ENCODE measurements at regions not wholly inside any gene's neighbourhood (a gene's known extent, or its start where the extent isn't known, plus 50 kb on each side); places are given as distances from the start of the nearest gene placed in this dataset.

DNA sequence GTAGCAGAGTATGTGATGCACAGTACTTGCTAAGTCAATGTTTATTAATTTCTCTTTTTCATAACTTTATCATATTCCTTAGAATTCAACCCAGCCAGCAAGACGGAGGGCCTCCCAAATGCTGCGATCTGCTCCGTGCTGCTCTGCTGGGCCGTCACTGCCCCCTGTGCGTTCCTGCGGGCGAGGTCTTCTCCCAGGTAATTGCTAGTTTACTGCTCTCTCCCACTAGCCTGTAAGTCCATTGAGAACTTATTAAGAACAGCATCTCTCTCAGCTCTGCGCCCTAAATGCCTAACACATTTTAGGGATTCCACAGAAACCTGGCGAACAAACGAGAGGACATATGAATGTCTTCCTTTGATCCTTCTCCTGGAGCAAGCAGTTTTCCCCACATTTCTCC, 153.6 kb upstream of the ARHGAP28 start:
- TF ChIP-seq ZBTB7A (IDR thresholded peaks at IDR 0.05; ENCODE audit: low read depth) (no peak), CEBPB (IDR thresholded peaks at IDR 0.05) (no peak), EGR1 (IDR thresholded peaks at IDR 0.05) (no peak), RAD21 (IDR thresholded peaks at IDR 0.05; ENCODE audit: low read depth) (no peak), EP300 (IDR thresholded peaks at IDR 0.05; ENCODE audit: borderline replicate concordance) (no peak), TCF12 (IDR thresholded peaks at IDR 0.05; ENCODE audit: low read depth) (no peak), TAF1 (IDR thresholded peaks at IDR 0.05; ENCODE audit: low read depth) (no peak), NFIC (IDR thresholded peaks at IDR 0.05) (no peak), TEAD4 (IDR thresholded peaks at IDR 0.05) (no peak), FOXM1 (IDR thresholded peaks at IDR 0.05; ENCODE audit: borderline replicate concordance, low read depth) (no peak), YY1 (IDR thresholded peaks at IDR 0.05; ENCODE audit: low read depth) (no peak), CREB1 (IDR thresholded peaks at IDR 0.05; ENCODE audit: low read depth) (no peak)
- TF ChIP-seq, protein P1, sequence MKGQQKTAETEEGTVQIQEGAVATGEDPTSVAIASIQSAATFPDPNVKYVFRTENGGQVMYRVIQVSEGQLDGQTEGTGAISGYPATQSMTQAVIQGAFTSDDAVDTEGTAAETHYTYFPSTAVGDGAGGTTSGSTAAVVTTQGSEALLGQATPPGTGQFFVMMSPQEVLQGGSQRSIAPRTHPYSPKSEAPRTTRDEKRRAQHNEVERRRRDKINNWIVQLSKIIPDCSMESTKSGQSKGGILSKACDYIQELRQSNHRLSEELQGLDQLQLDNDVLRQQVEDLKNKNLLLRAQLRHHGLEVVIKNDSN (IDR thresholded peaks at IDR 0.05) = no peak
- TF ChIP-seq, protein P2, sequence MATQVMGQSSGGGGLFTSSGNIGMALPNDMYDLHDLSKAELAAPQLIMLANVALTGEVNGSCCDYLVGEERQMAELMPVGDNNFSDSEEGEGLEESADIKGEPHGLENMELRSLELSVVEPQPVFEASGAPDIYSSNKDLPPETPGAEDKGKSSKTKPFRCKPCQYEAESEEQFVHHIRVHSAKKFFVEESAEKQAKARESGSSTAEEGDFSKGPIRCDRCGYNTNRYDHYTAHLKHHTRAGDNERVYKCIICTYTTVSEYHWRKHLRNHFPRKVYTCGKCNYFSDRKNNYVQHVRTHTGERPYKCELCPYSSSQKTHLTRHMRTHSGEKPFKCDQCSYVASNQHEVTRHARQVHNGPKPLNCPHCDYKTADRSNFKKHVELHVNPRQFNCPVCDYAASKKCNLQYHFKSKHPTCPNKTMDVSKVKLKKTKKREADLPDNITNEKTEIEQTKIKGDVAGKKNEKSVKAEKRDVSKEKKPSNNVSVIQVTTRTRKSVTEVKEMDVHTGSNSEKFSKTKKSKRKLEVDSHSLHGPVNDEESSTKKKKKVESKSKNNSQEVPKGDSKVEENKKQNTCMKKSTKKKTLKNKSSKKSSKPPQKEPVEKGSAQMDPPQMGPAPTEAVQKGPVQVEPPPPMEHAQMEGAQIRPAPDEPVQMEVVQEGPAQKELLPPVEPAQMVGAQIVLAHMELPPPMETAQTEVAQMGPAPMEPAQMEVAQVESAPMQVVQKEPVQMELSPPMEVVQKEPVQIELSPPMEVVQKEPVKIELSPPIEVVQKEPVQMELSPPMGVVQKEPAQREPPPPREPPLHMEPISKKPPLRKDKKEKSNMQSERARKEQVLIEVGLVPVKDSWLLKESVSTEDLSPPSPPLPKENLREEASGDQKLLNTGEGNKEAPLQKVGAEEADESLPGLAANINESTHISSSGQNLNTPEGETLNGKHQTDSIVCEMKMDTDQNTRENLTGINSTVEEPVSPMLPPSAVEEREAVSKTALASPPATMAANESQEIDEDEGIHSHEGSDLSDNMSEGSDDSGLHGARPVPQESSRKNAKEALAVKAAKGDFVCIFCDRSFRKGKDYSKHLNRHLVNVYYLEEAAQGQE (IDR thresholded peaks at IDR 0.05; ENCODE audit: low read depth) = no peak
- TF ChIP-seq, protein P3, sequence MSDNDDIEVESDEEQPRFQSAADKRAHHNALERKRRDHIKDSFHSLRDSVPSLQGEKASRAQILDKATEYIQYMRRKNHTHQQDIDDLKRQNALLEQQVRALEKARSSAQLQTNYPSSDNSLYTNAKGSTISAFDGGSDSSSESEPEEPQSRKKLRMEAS (IDR thresholded peaks at IDR 0.05) = no peak

DNA sequence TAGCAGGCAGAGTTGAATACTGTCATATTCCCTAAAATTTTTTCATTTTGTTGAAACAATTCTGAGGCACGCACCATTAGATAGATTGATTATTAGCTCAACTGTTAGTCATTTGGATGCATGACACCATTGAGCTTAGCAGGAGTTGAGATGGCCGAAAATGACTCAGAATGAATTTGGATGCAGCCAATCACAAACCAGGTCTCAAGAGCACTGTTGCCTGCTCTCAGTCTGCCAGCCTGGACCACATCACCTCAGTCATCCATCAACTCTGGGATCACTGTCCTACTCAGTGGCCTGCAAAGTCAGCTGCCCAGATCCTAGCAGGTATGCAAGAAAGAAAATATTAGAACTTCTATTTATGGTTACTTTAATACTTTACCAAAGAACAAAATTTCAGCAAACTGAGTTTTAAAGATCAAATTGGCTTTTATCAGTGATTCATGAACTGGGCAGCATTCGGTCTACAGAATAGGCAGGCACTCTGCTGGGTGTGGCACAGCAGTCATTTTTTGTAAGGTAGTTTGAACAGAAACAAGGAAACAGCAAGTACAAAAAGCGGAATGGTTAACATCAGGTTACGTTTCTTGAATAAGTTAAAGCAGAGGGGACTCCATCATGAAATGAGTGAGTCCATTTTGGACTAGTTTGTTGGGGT, 152.7 kb upstream of the ARHGAP28 start:
- TF ChIP-seq RAD21 (IDR thresholded peaks at IDR 0.05; ENCODE audit: low read depth) (no peak), NFIC (IDR thresholded peaks at IDR 0.05) (no peak), TAF1 (IDR thresholded peaks at IDR 0.05; ENCODE audit: low read depth) (no peak), ZBTB7A (IDR thresholded peaks at IDR 0.05; ENCODE audit: low read depth) (no peak), TCF12 (IDR thresholded peaks at IDR 0.05; ENCODE audit: low read depth) (no peak), TEAD4 (IDR thresholded peaks at IDR 0.05) (no peak), EGR1 (IDR thresholded peaks at IDR 0.05) (no peak), FOXM1 (IDR thresholded peaks at IDR 0.05; ENCODE audit: borderline replicate concordance, low read depth) (no peak), CEBPB (IDR thresholded peaks at IDR 0.05) (no peak), EP300 (IDR thresholded peaks at IDR 0.05; ENCODE audit: borderline replicate concordance) (no peak), YY1 (IDR thresholded peaks at IDR 0.05; ENCODE audit: low read depth) (no peak), CREB1 (IDR thresholded peaks at IDR 0.05; ENCODE audit: low read depth) (no peak)
- TF ChIP-seq, protein P2 (IDR thresholded peaks at IDR 0.05; ENCODE audit: low read depth) = no peak
- TF ChIP-seq, protein P1 (IDR thresholded peaks at IDR 0.05) = no peak
- TF ChIP-seq, protein P3 (IDR thresholded peaks at IDR 0.05) = no peak

DNA sequence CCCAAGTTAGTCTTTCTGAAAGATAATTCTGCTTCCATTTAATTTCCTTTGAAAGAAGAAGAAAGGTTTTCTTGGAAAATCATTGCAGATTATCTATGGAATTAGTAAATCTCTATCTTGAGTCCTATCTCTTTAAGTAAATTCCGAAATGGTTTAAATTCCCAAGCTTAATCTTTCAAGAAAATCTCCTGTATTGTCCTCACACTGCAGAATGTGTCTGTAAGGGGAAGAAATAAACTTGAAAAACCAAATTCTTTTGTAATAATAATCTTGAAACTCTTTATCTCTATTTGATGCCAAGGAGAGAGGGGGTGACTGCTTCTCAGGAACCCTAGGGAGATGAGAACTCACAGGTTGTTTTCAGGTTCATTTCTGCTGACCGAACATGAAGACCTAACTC, 150.8 kb upstream of the ARHGAP28 start:
- TF ChIP-seq EGR1 (IDR thresholded peaks at IDR 0.05) = no peak
- no peak for TF ChIP-seq CEBPB (IDR thresholded peaks at IDR 0.05)

DNA sequence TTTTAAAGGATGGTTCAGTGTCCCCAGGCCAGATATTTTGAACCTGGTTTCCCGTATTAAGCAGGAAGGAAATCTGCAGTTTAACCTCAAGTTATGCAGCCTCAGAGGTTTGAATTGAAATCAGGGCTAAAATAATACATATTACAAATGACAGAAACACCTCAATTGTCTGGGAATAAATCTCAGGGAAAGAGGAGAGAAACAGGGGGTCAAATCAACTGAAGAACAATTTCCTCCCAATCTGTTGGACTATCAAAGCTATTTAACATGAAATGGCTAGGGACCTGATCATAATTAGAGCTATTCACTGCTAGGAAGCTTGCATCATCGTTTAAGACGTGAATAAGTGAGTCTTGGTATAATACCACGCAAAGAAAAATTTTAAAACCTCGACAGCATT, 150.0 kb upstream of the ARHGAP28 start:
- TF ChIP-seq RAD21 (IDR thresholded peaks at IDR 0.05; ENCODE audit: low read depth) (no peak), CEBPB (IDR thresholded peaks at IDR 0.05) (no peak), NFIC (IDR thresholded peaks at IDR 0.05) (no peak), FOXM1 (IDR thresholded peaks at IDR 0.05; ENCODE audit: borderline replicate concordance, low read depth) (no peak), EP300 (IDR thresholded peaks at IDR 0.05; ENCODE audit: borderline replicate concordance) (no peak), CREB1 (IDR thresholded peaks at IDR 0.05; ENCODE audit: low read depth) (no peak), TAF1 (IDR thresholded peaks at IDR 0.05; ENCODE audit: low read depth) (no peak)
- TF ChIP-seq, protein P3 (IDR thresholded peaks at IDR 0.05) = no peak

DNA sequence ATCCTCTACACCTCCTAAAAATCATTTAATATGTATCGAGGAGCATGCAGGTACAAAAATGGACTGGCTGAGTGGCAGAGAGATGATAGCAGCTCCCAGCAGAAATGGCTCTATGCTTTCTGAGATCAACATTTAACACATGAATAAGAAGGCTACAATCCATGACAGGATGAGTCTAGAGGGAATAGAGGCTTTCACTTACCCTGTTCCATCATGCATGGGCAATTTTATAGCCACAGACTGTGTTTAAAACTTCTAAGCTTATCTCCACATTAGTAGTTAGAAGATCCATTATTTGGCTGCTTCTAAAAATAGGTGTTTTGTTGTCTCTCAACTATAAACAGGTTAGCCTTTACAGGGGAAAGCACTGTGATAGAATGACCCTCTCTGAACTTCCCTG, 149.1 kb upstream of the ARHGAP28 start:
- no peak for TF ChIP-seq CEBPB (IDR thresholded peaks at IDR 0.05)
- TF ChIP-seq, protein P1 (IDR thresholded peaks at IDR 0.05) = no peak
- TF ChIP-seq FOXM1 (IDR thresholded peaks at IDR 0.05; ENCODE audit: borderline replicate concordance, low read depth) = no peak
- TF ChIP-seq, protein P2 (IDR thresholded peaks at IDR 0.05; ENCODE audit: low read depth) = no peak
- no peak for TF ChIP-seq NFIC (IDR thresholded peaks at IDR 0.05)
- no peak for TF ChIP-seq EGR1 (IDR thresholded peaks at IDR 0.05)
- TF ChIP-seq, protein P3 (IDR thresholded peaks at IDR 0.05) = no peak
- no peak for TF ChIP-seq TEAD4 (IDR thresholded peaks at IDR 0.05)
- no peak for TF ChIP-seq TAF1 (IDR thresholded peaks at IDR 0.05; ENCODE audit: low read depth)
- no peak for TF ChIP-seq TCF12 (IDR thresholded peaks at IDR 0.05; ENCODE audit: low read depth)
- TF ChIP-seq RAD21 (IDR thresholded peaks at IDR 0.05; ENCODE audit: low read depth) = no peak
- no peak for TF ChIP-seq EP300 (IDR thresholded peaks at IDR 0.05; ENCODE audit: borderline replicate concordance)
- TF ChIP-seq YY1 (IDR thresholded peaks at IDR 0.05; ENCODE audit: low read depth) = no peak

Data from Ishikawa (cell line).